HG02943 (cell line): ENCODE measurements at regions not wholly inside any gene's neighbourhood (a gene's known extent, or its start where the extent isn't known, plus 50 kb on each side); places are given as distances from the start of the nearest gene placed in this dataset.
"Not testable (repeated sequence)": the region's sequence is repeated elsewhere in the genome, so short reads cannot be mapped to it uniquely, and the experiment has no call there.

Experiments
- ATAC-seq: cut with Tn5 transposase; IDR thresholded peaks from one replicate; pipeline ENCODE4 v1.9.1; 2021; ENCODE audit warnings: mild to moderate bottlenecking, low read depth, moderate library complexity; ENCODE audit not compliant: unreplicated experiment

GRCh38 chr2:39487398-39488250 is 50.5 kb upstream of the MAP4K3 start:
- ATAC-seq, result no peak

- no peak for ATAC-seq
These were observed 51.4 kb upstream of the MAP4K3 start for GRCh38 chr2:39488450-39488849.

GRCh38 chr2:39490586-39490985 is 53.5 kb upstream of the MAP4K3 start:
- no peak for ATAC-seq

GRCh38 chr2:39491653-39492052 is 54.6 kb upstream of the MAP4K3 start:
- peak; percentile 10 for ATAC-seq

- peak; percentile 99 for ATAC-seq
These were observed 55.1 kb upstream of the MAP4K3 start for GRCh38 chr2:39492095-39492590.

GRCh38 chr2:39492716-39493115 is 55.6 kb upstream of the MAP4K3 start:
- no peak for ATAC-seq

- no peak for ATAC-seq
These were observed 57.7 kb upstream of the MAP4K3 start for GRCh38 chr2:39494784-39495251.

- ATAC-seq, result no peak
These were observed 60.2 kb upstream of the MAP4K3 start for GRCh38 chr2:39497082-39497801.

- not testable (repeated sequence) for ATAC-seq
These were observed 61.1 kb upstream of the MAP4K3 start for GRCh38 chr2:39498176-39498575.

- no peak for ATAC-seq
These were observed 61.7 kb upstream of the MAP4K3 start for GRCh38 chr2:39498786-39499185.

GRCh38 chr2:39499336-39499735 is 62.3 kb upstream of the MAP4K3 start:
- no peak for ATAC-seq

GRCh38 chr2:39501412-39501811 is 64.3 kb upstream of the MAP4K3 start:
- ATAC-seq, result no peak

GRCh38 chr2:39503277-39503676 is 66.2 kb upstream of the MAP4K3 start:
- ATAC-seq, result no peak

GRCh38 chr2:39504790-39505335 is 67.8 kb upstream of the MAP4K3 start:
- ATAC-seq, result no peak

- no peak for ATAC-seq
These were observed 69.1 kb upstream of the MAP4K3 start for GRCh38 chr2:39506215-39506614.

- ATAC-seq, result no peak
These were observed 71.1 kb upstream of the MAP4K3 start for GRCh38 chr2:39508198-39508597.

GRCh38 chr2:39510140-39510539 is 73.1 kb upstream of the MAP4K3 start:
- ATAC-seq, result no peak

- ATAC-seq, result no peak
These were observed 74.1 kb upstream of the MAP4K3 start for GRCh38 chr2:39511219-39511604.

GRCh38 chr2:39511605-39512433 is 74.7 kb upstream of the MAP4K3 start:
- no peak for ATAC-seq

- no peak for ATAC-seq
These were observed 75.4 kb upstream of the MAP4K3 start for GRCh38 chr2:39512434-39512935.
